ENCODE measurements at regions not wholly inside any gene's neighbourhood (a gene's known extent, or its start where the extent isn't known, plus 50 kb on each side); places are given as distances from the start of the nearest gene placed in this dataset.

- TF ChIP-seq REST (IDR thresholded peaks at IDR 0.05; ENCODE audit: unreplicated experiment), result no peak
- no peak for TF ChIP-seq CTCF (conservative IDR thresholded peaks at IDR 0.05; ENCODE audit: low read depth in 2 of 2)
- TF ChIP-seq CREB1 (CRISPR knock-in tag; IDR thresholded peaks at IDR 0.05; ENCODE audit: low read depth), result no peak
- no peak for TF ChIP-seq EZH2 (IDR thresholded peaks at IDR 0.05; ENCODE audit: low read depth, unreplicated experiment)
These were observed 488.5 kb upstream of the MAN1A1 start for GRCh38 chr6:119838043-119838442.
